Ascending aorta (tissue), 2 donors: ENCODE measurements at regions not wholly inside any gene's neighbourhood (a gene's known extent, or its start where the extent isn't known, plus 50 kb on each side); places are given as distances from the start of the nearest gene placed in this dataset.
"Not testable (repeated sequence)": the region's sequence is repeated elsewhere in the genome, so short reads cannot be mapped to it uniquely, and the experiment has no call there.

Source experiments
- DNase-seq, 2 donors: peaks; one replicate each; pipeline ENCODE4 v3.0.0-alpha.2; 2019; ENCODE audit warnings: low spot score in 2 of 2
- H3K27ac ChIP-seq, 2 donors: fragments of 200-600 bp; sonication (generic); one replicate each; pipeline ENCODE4 v1.5.1; 2016 to 2017; ENCODE audit warnings: mild to moderate bottlenecking in 1 of 2
- H3K27me3 ChIP-seq: fragments of 200-600 bp; sonication (generic); one replicate; pipeline ENCODE4 v1.5.1; 2017
- H3K36me3 ChIP-seq, 2 donors: fragments of 200-600 bp; sonication (generic); one replicate each; pipeline ENCODE4 v1.5.1; 2016
- H3K4me1 ChIP-seq, 2 donors: fragments of 200-600 bp; sonication (generic); one replicate each; pipeline ENCODE4 v1.5.1; 2016 to 2017; ENCODE audit warnings: mild to moderate bottlenecking in 1 of 2
- H3K4me3 ChIP-seq, 2 donors: fragments of 200-600 bp; sonication (generic); one replicate each; pipeline ENCODE4 v1.5.1; 2016 to 2017; ENCODE audit warnings: mild to moderate bottlenecking in 1 of 2
- H3K9me3 ChIP-seq, 2 donors: fragments of 200-600 bp; sonication (generic); one replicate each; pipeline ENCODE4 v1.5.1; 2016
- CTCF ChIP-seq, 3 experiments: fragments of 200-600 bp in 2 of 3; fragments of 450-650 bp in 1 of 3; sonication (generic) in 2 of 3; IDR thresholded peaks; one replicate each; pipeline ENCODE4 v1.5.1; 2016 to 2019; ENCODE audit warnings: antibody characterized with exemption in 3 of 3, mild to moderate bottlenecking in 1 of 3, moderate library complexity in 1 of 3
- intact Hi-C: fragments of 100-400 bp; cut with DNase I; formaldehyde crosslinking; loops from one replicate; pipeline ENCODE4 v1.15.1; 2023

GRCh38 chr7:19916046-19916445 lies 142.6 kb upstream of the TMEM196 start:
- H3K9me3 ChIP-seq, result no peaks in the 10 kb centered on the region
- intact Hi-C loops, result no loop called here
- no peaks in the 10 kb centered on the region for H3K36me3 ChIP-seq
- no peaks in the 10 kb centered on the region for H3K27me3 ChIP-seq
- H3K4me3 ChIP-seq, result no peak overlapping the region
- peaks cover 0 to 3% of the 10 kb centered on the region in 2 donors for H3K4me1 ChIP-seq
- no peak for TF ChIP-seq CTCF (IDR thresholded peaks at IDR 0.05)
- no peak for DNase-seq
- H3K27ac ChIP-seq, result no peak overlapping the region

GRCh38 chr7:19915596-19915995 lies 142.2 kb upstream of the TMEM196 start:
- Histone ChIP-seq H3K27ac (no peak overlapping the region), H3K9me3 (no peaks in the 10 kb centered on the region), H3K4me3 (no peak overlapping the region), H3K4me1 (peaks cover 0 to 3% of the 10 kb centered on the region in 2 donors), H3K36me3 (no peaks in the 10 kb centered on the region), H3K27me3 (no peaks in the 10 kb centered on the region)
- no peak for DNase-seq
- TF ChIP-seq CTCF (IDR thresholded peaks at IDR 0.05), result no peak
- intact Hi-C loops, result no loop called here

- TF ChIP-seq CTCF (IDR thresholded peaks at IDR 0.05), result no peak
- H3K27ac ChIP-seq, result no peak overlapping the region
- H3K4me1 ChIP-seq, result peaks cover 0 to 3% of the 10 kb centered on the region in 2 donors
- H3K36me3 ChIP-seq, result no peaks in the 10 kb centered on the region
- no peaks in the 10 kb centered on the region for H3K9me3 ChIP-seq
- no peaks in the 10 kb centered on the region for H3K27me3 ChIP-seq
- DNase-seq, result no peak
- intact Hi-C loops, result no loop called here
- no peak overlapping the region for H3K4me3 ChIP-seq
Observed at GRCh38 chr7:19914866-19915265, 141.4 kb upstream of the TMEM196 start.

- intact Hi-C loops, result no loop called here
- TF ChIP-seq CTCF (IDR thresholded peaks at IDR 0.05), result no peak
- H3K9me3 ChIP-seq, result no peaks in the 10 kb centered on the region
Observed at GRCh38 chr7:19900118-19900517, 126.7 kb upstream of the TMEM196 start.

GRCh38 chr7:19899529-19899928 lies 126.1 kb upstream of the TMEM196 start:
- intact Hi-C loops, result no loop called here
- TF ChIP-seq CTCF (IDR thresholded peaks at IDR 0.05), result no peak
- H3K9me3 ChIP-seq, result no peaks in the 10 kb centered on the region
- no peaks in the 10 kb centered on the region for H3K27me3 ChIP-seq
- DNase-seq, result no peak
- H3K4me3 ChIP-seq, result no peak overlapping the region
- no peaks in the 10 kb centered on the region for H3K4me1 ChIP-seq
- no peaks in the 10 kb centered on the region for H3K36me3 ChIP-seq
- H3K27ac ChIP-seq, result no peak overlapping the region

More at GRCh38 chr7:19900118-19900517, 126.7 kb upstream of the TMEM196 start:
- Histone ChIP-seq H3K27me3 (no peaks in the 10 kb centered on the region), H3K4me3 (no peak overlapping the region), H3K4me1 (no peaks in the 10 kb centered on the region), H3K27ac (no peak overlapping the region), H3K36me3 (no peaks in the 10 kb centered on the region)
- no peak for DNase-seq

- intact Hi-C loops, DNase-seq, H3K36me3 ChIP-seq, H3K4me1 ChIP-seq, H3K27me3 ChIP-seq, H3K4me3 ChIP-seq, H3K27ac ChIP-seq, H3K9me3 ChIP-seq: not testable (repeated sequence)
Observed at GRCh38 chr7:19882893-19883292, 109.5 kb upstream of the TMEM196 start.
